SIG-M5 treated with dmso at 0.1 percent for 504 hours (cell line): ENCODE measurements at regions not wholly inside any gene's neighbourhood (a gene's known extent, or its start where the extent isn't known, plus 50 kb on each side); places are given as distances from the start of the nearest gene placed in this dataset.
"Not testable (repeated sequence)": the region's sequence is repeated elsewhere in the genome, so short reads cannot be mapped to it uniquely, and the experiment has no call there.

ENCODE experiments used
- DNase-seq: peaks from one replicate; lab custom pipeline; 2025; ENCODE audit not compliant: unreplicated experiment; lab: John Stamatoyannopoulos, UW

DNA sequence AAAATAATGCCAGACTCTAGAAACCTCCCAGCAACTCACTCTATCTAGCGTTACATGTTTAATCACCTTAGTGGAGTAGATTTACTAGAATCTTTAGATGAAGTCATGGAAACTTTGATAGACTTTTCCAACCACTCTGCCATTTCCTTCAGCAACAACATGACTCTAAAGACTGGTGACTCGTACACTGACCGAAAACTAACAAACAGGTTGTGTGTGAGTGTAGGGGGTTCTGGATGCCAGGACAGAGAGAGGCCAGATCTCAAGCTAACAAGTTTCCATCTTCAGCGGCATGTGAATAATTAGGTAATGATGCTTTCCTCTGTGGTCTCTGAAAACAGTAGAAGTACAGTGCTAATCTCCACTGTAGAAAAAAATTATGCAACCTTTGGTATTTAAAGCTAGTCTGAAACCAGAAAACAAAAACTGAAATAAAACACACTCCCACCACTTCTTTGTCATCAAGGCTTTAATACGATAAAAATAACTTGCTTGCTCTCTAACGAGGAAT, 286.4 kb downstream of the PRDM5 start:
- DNase-seq = no peak

DNA sequence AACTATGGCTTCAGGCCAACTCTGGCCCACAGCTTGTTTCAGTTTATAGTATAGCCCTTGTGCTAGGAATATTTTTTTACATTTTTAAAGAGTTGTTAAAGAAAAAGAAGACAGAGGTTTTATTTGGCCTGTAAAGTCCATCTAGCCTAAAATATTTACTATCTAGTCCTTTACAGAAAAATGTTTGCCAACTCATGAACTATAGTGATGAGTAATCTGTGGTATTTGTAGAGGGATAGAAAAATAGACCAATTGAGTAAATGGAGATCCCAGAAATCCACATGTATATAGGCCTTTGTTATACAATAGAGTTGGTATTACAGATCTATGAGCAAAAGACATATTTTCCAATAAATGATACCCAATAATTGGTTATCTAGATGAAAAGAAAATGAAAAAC, 288.7 kb downstream of the PRDM5 start:
- no peak for DNase-seq

- no peak for DNase-seq
Measured at GRCh38 chr4:120630427-120630826, 292.1 kb downstream of the PRDM5 start.

DNA sequence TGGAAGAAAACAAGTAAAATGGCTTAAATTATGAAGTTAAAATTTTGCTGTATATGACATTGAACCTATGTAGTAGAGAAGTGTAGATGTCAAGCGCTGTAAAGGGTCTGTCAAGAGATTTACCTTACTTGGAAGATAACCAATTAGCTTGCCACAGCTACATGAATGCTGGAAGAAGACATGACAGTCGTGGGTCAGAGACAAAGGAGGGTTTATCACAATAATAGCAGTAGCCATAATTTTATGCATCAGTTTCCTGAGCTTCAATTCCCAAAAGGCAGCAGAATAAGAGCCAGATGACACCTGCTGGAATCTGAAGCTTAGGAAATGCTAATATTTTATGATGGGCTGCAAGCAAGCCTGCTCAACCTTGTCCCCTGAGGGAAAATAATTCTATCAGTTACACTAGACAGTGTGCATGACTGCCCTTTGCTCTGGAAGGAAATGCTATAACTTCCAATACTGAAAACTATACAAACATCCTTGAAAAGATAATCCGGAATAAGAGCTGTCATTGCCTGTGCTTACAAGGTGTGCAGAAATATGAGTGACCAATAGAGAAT, 292.9 kb downstream of the PRDM5 start:
- no peak for DNase-seq

DNA sequence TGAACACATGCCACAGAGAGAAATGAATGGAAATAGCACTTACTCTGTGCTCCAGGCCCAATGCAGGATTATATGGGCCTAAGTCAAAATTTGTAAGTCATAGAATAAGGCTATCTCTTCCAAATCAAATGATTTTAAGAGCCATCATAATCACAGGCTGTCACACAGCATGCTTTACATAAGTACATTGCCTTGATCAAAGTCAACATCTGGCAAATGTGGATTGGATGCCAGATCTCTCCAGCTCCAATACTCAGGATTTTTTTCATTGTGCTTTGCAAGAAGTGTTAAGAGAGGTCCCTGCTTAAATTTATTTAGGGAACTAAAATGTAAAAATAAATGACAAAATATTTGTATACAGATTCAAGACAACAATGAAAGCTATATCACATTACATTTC, 299.9 kb downstream of the PRDM5 start:
- no peak for DNase-seq

- no peak for DNase-seq
Measured at GRCh38 chr4:120617171-120617570, 305.4 kb downstream of the PRDM5 start.

- no peak for DNase-seq
Measured at GRCh38 chr4:120616041-120616440, 306.5 kb downstream of the PRDM5 start.

- no peak for DNase-seq
Measured at GRCh38 chr4:120613778-120614177, 308.7 kb downstream of the PRDM5 start.

- no peak for DNase-seq
Measured at GRCh38 chr4:120611092-120611491, 311.4 kb downstream of the PRDM5 start.

GRCh38 chr4:120591038-120591437, 331.5 kb downstream of the PRDM5 start:
- DNase-seq = no peak

GRCh38 chr4:120589787-120590186, 332.7 kb downstream of the PRDM5 start:
- no peak for DNase-seq

- DNase-seq = no peak
Measured at GRCh38 chr4:120568731-120569130, 353.8 kb downstream of the PRDM5 start.

DNA sequence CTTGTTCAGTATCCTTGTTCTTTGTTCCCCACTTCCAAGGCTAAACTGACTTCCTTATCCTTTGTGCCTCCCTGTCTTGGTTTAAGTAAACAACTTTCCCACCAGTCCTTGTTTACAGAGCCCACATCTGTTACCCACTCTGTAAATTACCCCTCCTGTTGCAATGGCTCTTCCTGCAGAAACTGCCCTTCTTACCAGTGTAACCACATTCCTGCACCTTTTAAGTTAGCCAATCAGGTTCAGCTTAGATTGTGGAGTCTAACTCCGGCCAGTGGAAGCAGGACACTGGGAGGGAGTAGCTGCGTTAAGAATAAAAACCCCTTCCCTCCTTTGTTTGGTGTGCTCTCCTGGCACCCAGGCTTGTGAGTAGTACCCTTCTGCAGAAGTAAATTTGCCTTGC, 360.9 kb downstream of the PRDM5 start:
- DNase-seq = no peak

DNA sequence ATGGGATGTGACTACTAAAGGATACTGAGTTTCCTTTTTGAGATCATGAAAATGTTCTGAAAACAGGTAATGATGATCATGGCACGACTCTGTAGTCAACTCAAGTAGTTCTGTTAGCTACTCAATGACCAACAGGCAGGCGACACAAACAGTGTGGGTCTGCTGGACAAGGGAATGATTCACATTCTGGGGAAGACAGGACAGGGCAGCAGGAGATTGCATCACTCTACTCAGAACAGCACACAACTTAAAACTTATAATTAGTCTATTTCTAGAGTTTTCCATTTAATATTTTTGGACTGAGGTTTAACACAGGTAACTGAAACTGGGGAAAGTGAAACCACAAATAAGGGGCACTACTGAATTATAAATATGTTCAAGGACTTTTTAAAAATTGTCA, 365.2 kb downstream of the PRDM5 start:
- DNase-seq = no peak

DNA sequence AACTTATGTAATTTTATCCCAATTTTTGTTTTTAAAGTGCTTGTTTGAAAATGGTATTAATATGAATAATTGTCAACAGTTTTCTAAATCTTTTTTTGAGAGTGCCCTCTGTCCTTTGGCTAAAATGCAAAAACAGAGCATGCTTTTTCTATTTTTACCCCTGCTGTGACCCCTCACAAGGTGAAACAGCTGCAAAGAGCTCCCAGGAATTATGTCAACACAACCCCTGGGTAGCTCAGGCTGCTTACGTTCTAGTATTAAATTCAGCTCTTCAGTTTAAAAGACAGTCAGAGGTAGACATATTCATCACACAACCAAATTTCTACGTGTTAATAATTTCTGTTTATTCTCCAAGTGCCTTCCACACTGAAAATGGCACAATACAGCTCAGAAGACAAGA, 367.5 kb downstream of the PRDM5 start:
- DNase-seq = no peak

DNA sequence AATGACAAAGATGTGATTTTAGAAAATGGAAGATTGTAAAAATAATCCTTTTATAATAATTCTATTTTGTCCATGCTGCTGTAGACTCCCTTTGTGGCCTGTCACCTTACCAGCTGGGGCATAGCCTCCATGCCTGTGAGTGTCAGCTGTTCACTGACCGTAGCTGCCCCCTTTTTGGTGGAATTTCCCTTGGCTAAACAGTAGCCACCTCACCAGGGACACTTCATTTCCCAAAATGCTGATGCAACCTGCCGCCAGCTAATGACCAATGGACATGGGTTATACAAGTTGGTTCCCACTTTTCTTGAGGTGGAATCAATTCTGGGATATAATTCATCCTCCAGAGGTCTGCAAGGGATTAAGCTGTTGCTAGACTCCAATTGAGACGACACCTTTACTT, 368.4 kb downstream of the PRDM5 start:
- no peak for DNase-seq

GRCh38 chr4:120550624-120551220, 371.8 kb downstream of the PRDM5 start:
- DNase-seq = not testable (repeated sequence)

- DNase-seq = no peak
Measured at GRCh38 chr4:120549011-120549570, 373.4 kb downstream of the PRDM5 start.

GRCh38 chr4:120545391-120545790, 377.1 kb downstream of the PRDM5 start:
- DNase-seq = no peak

GRCh38 chr4:120544838-120545237, 377.7 kb downstream of the PRDM5 start:
- DNase-seq = no peak

GRCh38 chr4:120540625-120541024, 381.9 kb downstream of the PRDM5 start:
- no peak for DNase-seq

DNA sequence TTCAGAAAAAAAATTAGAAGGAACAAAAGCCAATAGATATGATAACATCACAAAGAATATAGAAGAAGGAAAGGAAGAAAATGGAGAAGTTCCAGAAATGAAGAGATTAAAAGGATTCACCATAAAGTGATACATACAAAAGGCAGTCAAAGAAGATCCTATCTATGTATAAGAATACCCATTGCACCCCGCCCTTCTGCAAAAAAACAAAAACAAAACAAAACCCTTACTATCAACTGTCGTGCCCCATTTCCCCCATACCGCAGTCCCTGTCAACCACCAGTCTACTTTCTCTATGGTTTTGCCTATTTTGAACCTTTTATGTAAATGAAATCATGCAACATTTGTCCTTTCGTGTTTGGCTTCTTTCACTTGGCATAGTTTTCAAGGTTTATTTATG, 385.6 kb downstream of the PRDM5 start:
- no peak for DNase-seq

DNA sequence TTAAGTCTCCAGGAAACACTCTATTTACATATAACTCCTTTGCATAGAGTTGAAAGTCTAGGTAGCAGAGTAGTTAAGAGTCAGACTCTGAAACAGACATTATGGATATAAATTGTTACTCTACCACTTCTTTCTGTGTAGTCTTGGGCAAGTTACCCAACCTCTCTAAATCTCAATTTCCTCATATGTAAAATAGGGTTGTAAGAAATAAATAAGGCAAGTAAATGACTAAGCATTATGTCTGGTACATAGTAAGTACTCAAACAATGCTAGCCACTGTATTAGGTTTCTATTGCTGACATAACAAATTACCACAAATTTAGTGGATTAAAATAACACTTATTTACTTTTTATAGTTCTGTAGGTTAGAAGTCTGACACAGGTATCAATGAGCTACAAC, 394.1 kb downstream of the PRDM5 start:
- DNase-seq = no peak
